OCI-LY7 (cell line): ENCODE measurements at regions not wholly inside any gene's neighbourhood (a gene's known extent, or its start where the extent isn't known, plus 50 kb on each side); places are given as distances from the start of the nearest gene placed in this dataset.

Experiments used
- EZH2phosphoT487 ChIP-seq: fragments of 200-600 bp; sonication (generic); IDR thresholded peaks from 2 replicates; pipeline ENCODE4 v1.6.1; 2018; ENCODE audit warnings: low read depth, borderline replicate concordance, mild to moderate bottlenecking, mixed run types, antibody characterized with exemption, low read length, moderate library complexity, mixed read lengths
- TF ChIP-seq, protein P1 (sequence below): fragments of 200-600 bp; sonication (generic); conservative IDR thresholded peaks from 2 replicates; pipeline ENCODE4 v1.5.1; 2014; ENCODE audit warnings: mild to moderate bottlenecking, antibody characterized with exemption, low read length, moderate library complexity, mixed read lengths

DNA sequence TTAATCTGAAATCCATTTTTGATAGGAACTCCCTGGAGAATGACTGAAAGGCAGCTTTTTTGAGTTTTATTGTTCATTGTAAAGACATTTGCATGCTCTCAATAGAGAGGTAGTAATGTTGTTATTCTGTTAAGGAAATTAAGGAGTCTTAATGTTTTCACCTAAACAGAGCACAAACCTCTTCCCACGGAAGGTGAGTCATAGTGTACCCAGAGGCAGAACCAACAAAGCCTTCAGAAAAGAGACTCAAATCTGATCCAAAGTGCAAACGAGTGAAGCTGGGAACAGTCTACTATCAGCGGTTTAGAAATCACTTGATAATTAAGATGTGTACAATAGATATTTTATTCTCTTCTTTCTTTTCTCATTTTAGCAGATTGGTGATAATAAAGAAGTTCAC lies 470.5 kb downstream of the PLK2 start:
- TF ChIP-seq, protein P1, sequence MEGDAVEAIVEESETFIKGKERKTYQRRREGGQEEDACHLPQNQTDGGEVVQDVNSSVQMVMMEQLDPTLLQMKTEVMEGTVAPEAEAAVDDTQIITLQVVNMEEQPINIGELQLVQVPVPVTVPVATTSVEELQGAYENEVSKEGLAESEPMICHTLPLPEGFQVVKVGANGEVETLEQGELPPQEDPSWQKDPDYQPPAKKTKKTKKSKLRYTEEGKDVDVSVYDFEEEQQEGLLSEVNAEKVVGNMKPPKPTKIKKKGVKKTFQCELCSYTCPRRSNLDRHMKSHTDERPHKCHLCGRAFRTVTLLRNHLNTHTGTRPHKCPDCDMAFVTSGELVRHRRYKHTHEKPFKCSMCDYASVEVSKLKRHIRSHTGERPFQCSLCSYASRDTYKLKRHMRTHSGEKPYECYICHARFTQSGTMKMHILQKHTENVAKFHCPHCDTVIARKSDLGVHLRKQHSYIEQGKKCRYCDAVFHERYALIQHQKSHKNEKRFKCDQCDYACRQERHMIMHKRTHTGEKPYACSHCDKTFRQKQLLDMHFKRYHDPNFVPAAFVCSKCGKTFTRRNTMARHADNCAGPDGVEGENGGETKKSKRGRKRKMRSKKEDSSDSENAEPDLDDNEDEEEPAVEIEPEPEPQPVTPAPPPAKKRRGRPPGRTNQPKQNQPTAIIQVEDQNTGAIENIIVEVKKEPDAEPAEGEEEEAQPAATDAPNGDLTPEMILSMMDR: no peak
- no peak for TF ChIP-seq EZH2phosphoT487
